GM12875 (cell line): ENCODE measurements at regions not wholly inside any gene's neighbourhood (a gene's known extent, or its start where the extent isn't known, plus 50 kb on each side); places are given as distances from the start of the nearest gene placed in this dataset.

Source experiments
- H3K4me3 ChIP-seq: one replicate; pipeline ENCODE4 v1.5.1; 2011; ENCODE audit warnings: low read depth, low read length, control low read depth
- CTCF ChIP-seq: IDR thresholded peaks from 2 replicates; pipeline ENCODE4 v1.5.1; 2011; ENCODE audit warnings: low read depth, mild to moderate bottlenecking, control low read depth, inconsistent platforms, low read length, moderate library complexity, borderline replicate concordance; ENCODE audit not compliant: insufficient read depth

- TF ChIP-seq CTCF, result no peak
Measured at GRCh38 chr11:109362059-109362458, 59.9 kb upstream of the C11orf87 start.

GRCh38 chr11:109363682-109364081 lies 58.3 kb upstream of the C11orf87 start:
- no peak overlapping the region for H3K4me3 ChIP-seq
- no peak for TF ChIP-seq CTCF

More at GRCh38 chr11:109362059-109362458, 59.9 kb upstream of the C11orf87 start:
- no peak overlapping the region for H3K4me3 ChIP-seq

DNA sequence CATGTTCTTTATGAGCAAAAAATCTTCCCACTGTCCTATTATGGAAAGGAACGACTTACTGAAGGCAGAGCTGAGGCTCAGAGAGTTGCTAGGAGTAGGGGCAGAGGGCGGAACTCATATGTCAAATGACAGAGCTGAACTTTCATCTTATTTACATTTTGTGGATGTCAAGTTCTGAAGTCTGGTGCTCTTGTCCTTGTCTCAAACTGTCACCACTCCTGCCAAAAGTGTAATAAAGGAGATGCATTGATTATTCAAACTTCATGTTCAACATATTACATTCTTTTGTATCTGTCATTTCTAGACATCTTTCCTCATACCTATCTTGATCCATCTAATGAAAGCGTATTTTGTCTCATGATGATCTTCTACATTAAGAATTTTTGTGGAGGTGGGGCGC lies 57.1 kb upstream of the C11orf87 start:
- no peak for TF ChIP-seq CTCF
- H3K4me3 ChIP-seq, result no peak overlapping the region

GRCh38 chr11:109371444-109372176 lies 50.4 kb upstream of the C11orf87 start:
- no peak overlapping the region for H3K4me3 ChIP-seq
- no peak for TF ChIP-seq CTCF
